ENCODE measurements at regions not wholly inside any gene's neighbourhood (a gene's known extent, or its start where the extent isn't known, plus 50 kb on each side); places are given as distances from the start of the nearest gene placed in this dataset.

DNA sequence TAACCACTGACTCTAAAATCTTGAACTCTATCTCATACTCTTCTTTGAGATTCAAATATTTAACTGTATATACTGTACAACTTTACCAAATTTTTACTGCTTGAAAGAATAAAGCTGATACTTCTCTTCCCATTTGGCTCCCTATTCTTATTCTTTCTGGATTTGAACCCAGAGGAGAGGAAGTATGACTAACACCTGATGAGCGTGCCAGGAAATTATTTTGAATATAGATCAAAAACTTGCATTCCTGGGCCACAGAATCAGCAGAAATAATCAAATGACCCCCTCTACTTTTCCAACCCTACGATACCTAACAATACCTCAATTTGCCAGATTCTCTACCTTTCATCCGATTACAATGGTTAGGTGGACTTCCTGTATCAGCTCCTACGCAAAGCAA lies 285.8 kb downstream of the ISL1 start:
- no peak overlapping the region for H3K27ac Mint-ChIP-seq
- Histone ChIP-seq H3K27me3 (ENCODE audit: insufficient read depth, low read length, poor library complexity, severe bottlenecking) (no peaks in the 10 kb centered on the region), H3K4me3 (ENCODE audit: low read length) (no peak overlapping the region), H3K4me1 (ENCODE audit: insufficient read depth, low read length) (no peaks in the 10 kb centered on the region), H3K27ac (ENCODE audit: low read depth, low read length) (no peak overlapping the region), H3K36me3 (ENCODE audit: insufficient read depth, low read length) (no peaks in the 10 kb centered on the region), H3K9me3 (ENCODE audit: low read length) (no peaks in the 10 kb centered on the region)
- CTCF ChIA-PET, result no interaction called here
- peaks cover 0 to 2% (median 0%) of the 10 kb centered on the region in 3 donors for H3K36me3 Mint-ChIP-seq
- peaks cover 4 to 29% (median 11%) of the 10 kb centered on the region in 5 donors for H3K9me3 Mint-ChIP-seq
- DNase-seq, result no peak
- H3K4me1 Mint-ChIP-seq, result no peaks in the 10 kb centered on the region
- POLR2A ChIA-PET, result no interaction called here
- H3K4me3 Mint-ChIP-seq, result no peak overlapping the region
- no peaks in the 10 kb centered on the region for H3K27me3 Mint-ChIP-seq

DNA sequence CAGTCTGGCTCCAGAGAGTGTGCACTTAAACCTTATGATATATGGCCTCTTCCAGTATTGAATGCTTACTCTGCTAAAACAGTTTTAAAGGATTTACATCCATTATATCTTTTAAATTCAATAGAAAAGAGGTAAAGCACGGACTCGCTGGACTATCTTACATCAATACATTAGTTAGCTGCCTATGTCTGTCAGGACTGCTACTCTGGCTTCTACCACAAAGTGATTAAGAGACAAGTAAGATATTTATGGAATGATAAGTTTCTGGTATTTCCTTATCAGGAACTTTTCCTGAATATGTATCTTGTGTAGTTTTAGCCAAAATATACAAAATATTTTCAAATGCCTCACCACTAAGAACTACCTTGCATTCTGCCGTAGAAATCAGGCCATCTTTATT lies 295.1 kb downstream of the ISL1 start:
- H3K4me3 Mint-ChIP-seq, result no peak overlapping the region

GRCh38 chr5:51679286-51679685 lies 296.0 kb downstream of the ISL1 start:
- H3K27ac ChIP-seq (ENCODE audit: low read depth, low read length), result no peak overlapping the region
- H3K4me1 Mint-ChIP-seq, result no peaks in the 10 kb centered on the region
- ChIA-PET CTCF (no interaction called here), POLR2A (no interaction called here)
- no peaks in the 10 kb centered on the region for H3K27me3 Mint-ChIP-seq
- no peak overlapping the region for H3K4me3 ChIP-seq (ENCODE audit: low read length)
- H3K9me3 ChIP-seq (ENCODE audit: low read length), result no peaks in the 10 kb centered on the region
- no peak for DNase-seq
- no peaks in the 10 kb centered on the region for H3K36me3 Mint-ChIP-seq
- H3K27ac Mint-ChIP-seq, result no peak overlapping the region
- H3K4me1 ChIP-seq (ENCODE audit: insufficient read depth, low read length), result no peaks in the 10 kb centered on the region
- H3K4me3 Mint-ChIP-seq, result no peak overlapping the region
- H3K9me3 Mint-ChIP-seq, result peaks cover 2 to 17% (median 11%) of the 10 kb centered on the region in 5 donors
- H3K27me3 ChIP-seq (ENCODE audit: insufficient read depth, low read length, poor library complexity, severe bottlenecking), result no peaks in the 10 kb centered on the region
- H3K36me3 ChIP-seq (ENCODE audit: insufficient read depth, low read length), result no peaks in the 10 kb centered on the region

More for the DNA sequence above, 295.1 kb downstream of the ISL1 start:
- POLR2A ChIA-PET, result no interaction called here
- Mint-ChIP-seq H3K9me3 (peaks cover 2 to 17% (median 14%) of the 10 kb centered on the region in 5 donors), H3K27ac (no peak overlapping the region), H3K36me3 (no peaks in the 10 kb centered on the region), H3K4me1 (no peaks in the 10 kb centered on the region), H3K27me3 (no peaks in the 10 kb centered on the region)
- no peaks in the 10 kb centered on the region for H3K4me1 ChIP-seq (ENCODE audit: insufficient read depth, low read length)
- H3K27ac ChIP-seq (ENCODE audit: low read depth, low read length), result no peak overlapping the region
- H3K27me3 ChIP-seq (ENCODE audit: insufficient read depth, low read length, poor library complexity, severe bottlenecking), result no peaks in the 10 kb centered on the region
- no peak for DNase-seq
- H3K36me3 ChIP-seq (ENCODE audit: insufficient read depth, low read length), result no peaks in the 10 kb centered on the region
- CTCF ChIA-PET, result no interaction called here
- H3K4me3 ChIP-seq (ENCODE audit: low read length), result no peak overlapping the region
- H3K9me3 ChIP-seq (ENCODE audit: low read length), result no peaks in the 10 kb centered on the region

- Histone ChIP-seq H3K27me3 (ENCODE audit: insufficient read depth, low read length, poor library complexity, severe bottlenecking) (no peaks in the 10 kb centered on the region), H3K4me1 (ENCODE audit: insufficient read depth, low read length) (no peaks in the 10 kb centered on the region), H3K4me3 (ENCODE audit: low read length) (no peak overlapping the region), H3K36me3 (ENCODE audit: insufficient read depth, low read length) (no peaks in the 10 kb centered on the region), H3K9me3 (ENCODE audit: low read length) (no peaks in the 10 kb centered on the region), H3K27ac (ENCODE audit: low read depth, low read length) (no peak overlapping the region)
- ChIA-PET POLR2A (no interaction called here), CTCF (no interaction called here)
- Mint-ChIP-seq H3K4me3 (no peak overlapping the region), H3K27ac (no peak overlapping the region), H3K9me3 (peaks cover 4 to 12% (median 8%) of the 10 kb centered on the region in 5 donors), H3K4me1 (no peaks in the 10 kb centered on the region), H3K27me3 (peaks cover 0 to 2% of the 10 kb centered on the region in 2 donors), H3K36me3 (no peaks in the 10 kb centered on the region)
- DNase-seq, result no peak
These were observed 301.6 kb downstream of the ISL1 start for GRCh38 chr5:51684794-51685355.

GRCh38 chr5:51685419-51685818 lies 302.2 kb downstream of the ISL1 start:
- no peaks in the 10 kb centered on the region for H3K27me3 ChIP-seq (ENCODE audit: insufficient read depth, low read length, poor library complexity, severe bottlenecking)
- H3K27ac ChIP-seq (ENCODE audit: low read depth, low read length), result no peak overlapping the region
- H3K4me1 ChIP-seq (ENCODE audit: insufficient read depth, low read length), result no peaks in the 10 kb centered on the region
- H3K9me3 Mint-ChIP-seq, result peaks cover 2 to 13% (median 5%) of the 10 kb centered on the region in 5 donors
- CTCF ChIA-PET, result no interaction called here
- H3K4me3 ChIP-seq (ENCODE audit: low read length), result no peak overlapping the region
- POLR2A ChIA-PET, result no interaction called here
- no peak overlapping the region for H3K27ac Mint-ChIP-seq
- H3K27me3 Mint-ChIP-seq, result peaks cover 0 to 2% of the 10 kb centered on the region in 2 donors
- no peaks in the 10 kb centered on the region for H3K4me1 Mint-ChIP-seq
- H3K36me3 Mint-ChIP-seq, result no peaks in the 10 kb centered on the region
- no peak overlapping the region for H3K4me3 Mint-ChIP-seq
- no peak for DNase-seq
- no peaks in the 10 kb centered on the region for H3K36me3 ChIP-seq (ENCODE audit: insufficient read depth, low read length)
- no peaks in the 10 kb centered on the region for H3K9me3 ChIP-seq (ENCODE audit: low read length)

DNA sequence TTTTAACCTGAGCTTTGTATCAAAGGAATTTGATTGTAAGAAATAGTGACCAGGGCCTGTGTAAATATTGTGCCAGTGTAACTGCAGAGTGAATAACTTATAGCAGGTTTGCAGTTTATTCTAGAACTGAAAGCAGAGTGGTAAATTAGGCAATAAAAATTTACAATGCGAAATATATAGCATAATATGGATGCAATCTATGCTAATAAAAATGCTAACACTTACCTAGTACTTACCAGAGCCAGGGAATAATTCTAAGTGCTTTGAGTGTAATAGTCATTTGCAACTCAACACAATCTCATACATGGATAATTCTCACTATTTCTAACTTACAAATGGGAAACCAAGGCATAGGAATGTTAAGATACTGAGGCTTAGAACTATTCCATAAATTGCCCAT lies 303.4 kb downstream of the ISL1 start:
- CTCF ChIA-PET, result no interaction called here
- Mint-ChIP-seq H3K4me1 (no peaks in the 10 kb centered on the region), H3K27me3 (peaks cover 0 to 2% of the 10 kb centered on the region in 2 donors)

DNA sequence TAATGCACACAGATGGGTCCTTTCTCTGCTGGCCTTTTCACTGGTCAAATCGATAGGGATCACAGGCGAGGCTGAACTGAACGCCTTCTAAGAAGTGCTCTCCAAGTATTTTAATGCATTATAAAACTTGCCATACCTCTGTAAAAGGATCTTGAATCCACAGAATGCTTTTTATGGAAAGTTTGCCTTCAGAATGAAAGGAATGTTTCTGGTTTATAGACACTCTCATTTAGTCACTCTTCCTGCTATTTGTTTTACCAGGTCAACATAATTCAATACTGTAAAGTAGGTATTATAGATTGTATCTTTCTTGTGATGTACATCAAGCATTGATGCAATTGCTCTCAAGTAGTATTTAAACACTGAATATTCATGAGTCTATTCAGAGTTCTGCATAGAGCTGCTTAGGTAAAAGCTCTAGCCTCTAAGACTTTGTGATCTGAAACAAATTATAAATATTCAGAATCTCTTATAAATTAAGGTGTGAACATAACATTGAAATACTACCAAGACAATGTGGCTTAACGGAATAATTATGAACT lies 308.4 kb downstream of the ISL1 start:
- H3K9me3 Mint-ChIP-seq, result peaks cover 5 to 32% (median 20%) of the 10 kb centered on the region in 5 donors
- H3K36me3 Mint-ChIP-seq, result peaks cover 0 to 1% (median 0%) of the 10 kb centered on the region in 3 donors
- no peaks in the 10 kb centered on the region for H3K4me1 ChIP-seq (ENCODE audit: insufficient read depth, low read length)
- H3K27me3 Mint-ChIP-seq, result peaks cover 0 to 4% of the 10 kb centered on the region in 2 donors
- H3K27ac ChIP-seq (ENCODE audit: low read depth, low read length), result no peak overlapping the region
- no peak overlapping the region for H3K27ac Mint-ChIP-seq
- no peak for DNase-seq
- H3K36me3 ChIP-seq (ENCODE audit: insufficient read depth, low read length), result no peaks in the 10 kb centered on the region
- CTCF ChIA-PET, result no interaction called here
- POLR2A ChIA-PET, result no interaction called here
- H3K9me3 ChIP-seq (ENCODE audit: low read length), result no peaks in the 10 kb centered on the region
- H3K4me1 Mint-ChIP-seq, result no peaks in the 10 kb centered on the region
- H3K27me3 ChIP-seq (ENCODE audit: insufficient read depth, low read length, poor library complexity, severe bottlenecking), result no peaks in the 10 kb centered on the region
- no peak overlapping the region for H3K4me3 ChIP-seq (ENCODE audit: low read length)
- H3K4me3 Mint-ChIP-seq, result no peak overlapping the region

More for the DNA sequence above, 303.4 kb downstream of the ISL1 start:
- DNase-seq, result no peak
- Histone ChIP-seq H3K27ac (ENCODE audit: low read depth, low read length) (no peak overlapping the region), H3K36me3 (ENCODE audit: insufficient read depth, low read length) (no peaks in the 10 kb centered on the region), H3K4me1 (ENCODE audit: insufficient read depth, low read length) (no peaks in the 10 kb centered on the region), H3K9me3 (ENCODE audit: low read length) (no peaks in the 10 kb centered on the region), H3K27me3 (ENCODE audit: insufficient read depth, low read length, poor library complexity, severe bottlenecking) (no peaks in the 10 kb centered on the region), H3K4me3 (ENCODE audit: low read length) (no peak overlapping the region)
- Mint-ChIP-seq H3K36me3 (no peaks in the 10 kb centered on the region), H3K9me3 (peaks cover 4 to 22% (median 5%) of the 10 kb centered on the region in 5 donors), H3K4me3 (no peak overlapping the region), H3K27ac (no peak overlapping the region)
- POLR2A ChIA-PET, result no interaction called here

DNA sequence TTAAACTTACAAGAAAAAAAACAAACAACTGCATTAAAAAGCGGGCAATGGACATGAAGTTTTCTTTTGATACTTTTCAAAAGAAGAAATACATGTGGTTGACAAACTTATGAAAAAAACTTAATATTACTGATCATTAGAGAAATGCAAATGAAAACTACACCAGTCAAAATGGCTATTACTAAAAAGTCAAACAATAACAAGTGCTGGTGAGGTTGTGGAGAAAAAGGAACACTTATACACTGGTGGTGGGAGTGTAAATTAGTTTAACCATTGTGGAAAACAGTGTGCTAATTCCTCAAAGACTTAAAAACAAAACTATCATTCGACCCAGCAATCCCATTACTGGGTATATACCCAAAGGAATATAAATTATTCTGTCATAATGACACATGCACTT lies 311.6 kb downstream of the ISL1 start:
- DNase-seq, result no peak
- H3K4me3 ChIP-seq (ENCODE audit: low read length), result no peak overlapping the region
- ChIA-PET POLR2A (no interaction called here), CTCF (no interaction called here)
- no peaks in the 10 kb centered on the region for H3K9me3 ChIP-seq (ENCODE audit: low read length)
- Mint-ChIP-seq H3K9me3 (peaks cover 8 to 32% (median 24%) of the 10 kb centered on the region in 5 donors), H3K36me3 (peaks cover 0 to 1% (median 0%) of the 10 kb centered on the region in 3 donors), H3K27ac (no peak overlapping the region), H3K4me3 (no peak overlapping the region), H3K4me1 (no peaks in the 10 kb centered on the region), H3K27me3 (peaks cover 0 to 2% of the 10 kb centered on the region in 2 donors)
- H3K27me3 ChIP-seq (ENCODE audit: insufficient read depth, low read length, poor library complexity, severe bottlenecking), result no peaks in the 10 kb centered on the region
- no peaks in the 10 kb centered on the region for H3K36me3 ChIP-seq (ENCODE audit: insufficient read depth, low read length)
- H3K4me1 ChIP-seq (ENCODE audit: insufficient read depth, low read length), result no peaks in the 10 kb centered on the region
- no peak overlapping the region for H3K27ac ChIP-seq (ENCODE audit: low read depth, low read length)

All from CD8-positive, alpha-beta memory T cell (primary cell).